ENCODE measurements at regions not wholly inside any gene's neighbourhood (a gene's known extent, or its start where the extent isn't known, plus 50 kb on each side); places are given as distances from the start of the nearest gene placed in this dataset.

DNA sequence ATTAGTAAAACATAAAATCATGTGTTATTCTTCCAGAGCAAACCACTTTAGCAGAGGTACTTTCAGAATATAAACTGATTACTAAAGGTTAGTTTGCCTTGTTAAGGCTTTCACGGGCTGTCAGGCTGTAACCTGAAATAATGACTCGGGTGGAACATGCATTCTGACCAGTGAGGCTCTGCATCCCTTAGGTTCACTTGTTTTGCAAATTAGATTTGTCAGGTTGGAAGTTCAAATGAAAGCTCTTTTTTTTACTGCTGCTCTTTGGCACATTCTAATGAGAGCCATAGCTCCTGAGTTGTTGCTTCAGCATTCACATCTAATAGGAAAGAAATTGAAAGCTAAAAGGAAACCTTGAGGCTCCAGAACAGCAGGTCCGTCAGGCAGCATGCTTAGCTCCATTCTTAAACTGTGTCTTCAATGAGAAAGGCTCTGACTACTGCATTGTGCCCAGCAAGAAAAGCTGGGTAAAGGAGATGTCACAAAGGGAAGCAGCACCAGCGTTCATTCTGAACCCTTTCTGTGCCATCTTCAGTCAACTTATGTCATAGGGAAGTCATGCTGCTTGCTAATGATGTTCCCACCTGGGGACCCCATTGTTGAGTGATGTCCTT is 445.5 kb upstream of the FBXO33 start:
- no peak for TF ChIP-seq TAF1 (IDR thresholded peaks at IDR 0.05; ENCODE audit: borderline replicate concordance, insufficient read depth, low read length)
- TF ChIP-seq, protein P1, sequence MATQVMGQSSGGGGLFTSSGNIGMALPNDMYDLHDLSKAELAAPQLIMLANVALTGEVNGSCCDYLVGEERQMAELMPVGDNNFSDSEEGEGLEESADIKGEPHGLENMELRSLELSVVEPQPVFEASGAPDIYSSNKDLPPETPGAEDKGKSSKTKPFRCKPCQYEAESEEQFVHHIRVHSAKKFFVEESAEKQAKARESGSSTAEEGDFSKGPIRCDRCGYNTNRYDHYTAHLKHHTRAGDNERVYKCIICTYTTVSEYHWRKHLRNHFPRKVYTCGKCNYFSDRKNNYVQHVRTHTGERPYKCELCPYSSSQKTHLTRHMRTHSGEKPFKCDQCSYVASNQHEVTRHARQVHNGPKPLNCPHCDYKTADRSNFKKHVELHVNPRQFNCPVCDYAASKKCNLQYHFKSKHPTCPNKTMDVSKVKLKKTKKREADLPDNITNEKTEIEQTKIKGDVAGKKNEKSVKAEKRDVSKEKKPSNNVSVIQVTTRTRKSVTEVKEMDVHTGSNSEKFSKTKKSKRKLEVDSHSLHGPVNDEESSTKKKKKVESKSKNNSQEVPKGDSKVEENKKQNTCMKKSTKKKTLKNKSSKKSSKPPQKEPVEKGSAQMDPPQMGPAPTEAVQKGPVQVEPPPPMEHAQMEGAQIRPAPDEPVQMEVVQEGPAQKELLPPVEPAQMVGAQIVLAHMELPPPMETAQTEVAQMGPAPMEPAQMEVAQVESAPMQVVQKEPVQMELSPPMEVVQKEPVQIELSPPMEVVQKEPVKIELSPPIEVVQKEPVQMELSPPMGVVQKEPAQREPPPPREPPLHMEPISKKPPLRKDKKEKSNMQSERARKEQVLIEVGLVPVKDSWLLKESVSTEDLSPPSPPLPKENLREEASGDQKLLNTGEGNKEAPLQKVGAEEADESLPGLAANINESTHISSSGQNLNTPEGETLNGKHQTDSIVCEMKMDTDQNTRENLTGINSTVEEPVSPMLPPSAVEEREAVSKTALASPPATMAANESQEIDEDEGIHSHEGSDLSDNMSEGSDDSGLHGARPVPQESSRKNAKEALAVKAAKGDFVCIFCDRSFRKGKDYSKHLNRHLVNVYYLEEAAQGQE (IDR thresholded peaks at IDR 0.05; ENCODE audit: insufficient read depth in 1 of 2, low read depth in 2 of 2, low read length in 2 of 2), result no peak
- no peak for TF ChIP-seq FOXP2 (optimal IDR thresholded peaks at IDR 0.05; ENCODE audit: borderline replicate concordance, extremely low read depth, extremely low read length, insufficient read depth)
- no peak for TF ChIP-seq SIN3A (IDR thresholded peaks at IDR 0.05; ENCODE audit: borderline replicate concordance, insufficient read depth, low read length)
- no peak for TF ChIP-seq POLR2AphosphoS5 (IDR thresholded peaks at IDR 0.05; ENCODE audit: low read depth, low read length)

DNA sequence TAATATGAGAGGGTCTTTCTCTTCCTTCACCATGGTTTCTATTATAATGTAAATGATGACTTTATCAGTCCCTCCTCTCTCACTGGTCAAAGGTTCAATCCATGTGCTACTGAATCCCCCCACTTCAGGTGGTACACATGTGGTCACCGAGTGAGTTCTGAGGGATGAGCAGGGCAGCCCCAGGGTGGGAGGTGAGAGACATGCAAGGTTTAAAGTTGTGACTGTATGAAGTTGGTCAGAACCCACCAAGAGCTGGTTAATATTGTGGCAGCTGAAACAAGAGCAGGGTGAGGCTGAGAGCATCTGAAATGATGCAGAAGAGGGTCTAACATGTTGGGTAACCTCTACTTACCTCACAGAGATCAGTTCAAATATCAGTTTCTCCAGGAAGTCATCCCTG is 444.7 kb upstream of the FBXO33 start:
- TF ChIP-seq SIN3A (IDR thresholded peaks at IDR 0.05; ENCODE audit: borderline replicate concordance, insufficient read depth, low read length) (no peak), POLR2AphosphoS5 (IDR thresholded peaks at IDR 0.05; ENCODE audit: low read depth, low read length) (no peak), FOXP2 (optimal IDR thresholded peaks at IDR 0.05; ENCODE audit: borderline replicate concordance, extremely low read depth, extremely low read length, insufficient read depth) (no peak), TAF1 (IDR thresholded peaks at IDR 0.05; ENCODE audit: borderline replicate concordance, insufficient read depth, low read length) (no peak)
- TF ChIP-seq, protein P1 (IDR thresholded peaks at IDR 0.05; ENCODE audit: insufficient read depth in 1 of 2, low read depth in 2 of 2, low read length in 2 of 2), result no peak

DNA sequence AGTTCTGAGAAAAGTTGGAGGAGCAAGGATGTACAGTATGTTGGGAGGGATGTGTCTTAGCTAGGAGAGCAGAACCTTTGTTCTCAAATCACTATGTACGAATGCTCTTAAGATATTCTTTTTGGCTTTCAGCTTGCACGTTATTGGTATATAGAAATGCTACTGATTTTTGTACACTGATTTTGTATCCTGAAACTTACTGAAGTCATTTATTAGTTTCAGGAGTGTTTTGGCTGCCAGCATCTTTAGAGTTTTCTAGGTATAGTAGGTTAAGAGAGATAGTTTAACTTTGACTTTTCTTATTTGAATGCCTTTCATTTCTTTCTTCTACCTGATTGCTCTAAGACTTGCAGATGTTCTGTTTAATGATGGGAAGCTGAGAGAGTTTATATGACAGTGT is 442.8 kb upstream of the FBXO33 start:
- TF ChIP-seq FOXP2 (optimal IDR thresholded peaks at IDR 0.05; ENCODE audit: borderline replicate concordance, extremely low read depth, extremely low read length, insufficient read depth) (no peak), TAF1 (IDR thresholded peaks at IDR 0.05; ENCODE audit: borderline replicate concordance, insufficient read depth, low read length) (no peak), POLR2AphosphoS5 (IDR thresholded peaks at IDR 0.05; ENCODE audit: low read depth, low read length) (no peak), SIN3A (IDR thresholded peaks at IDR 0.05; ENCODE audit: borderline replicate concordance, insufficient read depth, low read length) (no peak)
- TF ChIP-seq, protein P1 (IDR thresholded peaks at IDR 0.05; ENCODE audit: insufficient read depth in 1 of 2, low read depth in 2 of 2, low read length in 2 of 2), result no peak

DNA sequence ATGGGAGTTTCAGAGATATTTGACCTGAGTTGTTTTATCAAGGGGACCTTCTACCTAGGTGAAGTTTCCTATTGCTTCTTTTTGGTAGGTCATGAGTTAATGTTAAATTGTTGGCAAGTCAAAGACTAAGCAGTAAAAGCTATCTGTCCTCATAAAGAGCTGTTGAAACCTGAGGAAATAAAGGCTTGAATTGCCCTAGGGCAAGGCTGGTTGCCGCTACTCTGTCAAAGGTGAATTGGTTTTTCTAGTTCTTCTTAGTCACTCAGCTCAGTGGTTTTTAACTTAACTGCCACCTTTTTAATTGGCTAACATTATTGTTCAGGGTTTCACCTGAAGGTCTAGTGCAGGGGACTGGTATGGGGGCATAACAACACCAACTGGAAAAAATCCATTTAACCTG is 441.6 kb upstream of the FBXO33 start:
- TF ChIP-seq POLR2AphosphoS5 (IDR thresholded peaks at IDR 0.05; ENCODE audit: low read depth, low read length) (no peak), TAF1 (IDR thresholded peaks at IDR 0.05; ENCODE audit: borderline replicate concordance, insufficient read depth, low read length) (no peak), FOXP2 (optimal IDR thresholded peaks at IDR 0.05; ENCODE audit: borderline replicate concordance, extremely low read depth, extremely low read length, insufficient read depth) (no peak), SIN3A (IDR thresholded peaks at IDR 0.05; ENCODE audit: borderline replicate concordance, insufficient read depth, low read length) (no peak)
- TF ChIP-seq, protein P1 (IDR thresholded peaks at IDR 0.05; ENCODE audit: insufficient read depth in 1 of 2, low read depth in 2 of 2, low read length in 2 of 2), result no peak

Data from PFSK-1 (cell line).